AG04449 (cell line): ENCODE measurements at regions not wholly inside any gene's neighbourhood (a gene's known extent, or its start where the extent isn't known, plus 50 kb on each side); places are given as distances from the start of the nearest gene placed in this dataset.
"Not testable (repeated sequence)": the region's sequence is repeated elsewhere in the genome, so short reads cannot be mapped to it uniquely, and the experiment has no call there.

Experiments
- CTCF ChIA-PET: fragments of 350-600 bp; formaldehyde crosslinking; extraction: SDS; loops from one replicate; lab custom pipeline; 2021; ENCODE audit warnings: antibody characterized with exemption; lab: Yijun Ruan, JAX
- POLR2A ChIA-PET: fragments of 400-600, 350-600 bp; formaldehyde crosslinking; extraction: SDS; loops from one replicate; lab custom pipeline; 2020; ENCODE audit warnings: antibody characterized with exemption, inconsistent platforms; lab: Yijun Ruan, JAX
- DNase-seq: peaks from one replicate; pipeline ENCODE4 v3.0.0-alpha.2; 2010; ENCODE audit warnings: low read depth, low spot score
- H3K4me3 ChIP-seq: 2 replicates; pipeline ENCODE4 v1.5.1; 2011; ENCODE audit warnings: low read depth, mild to moderate bottlenecking, control low read depth, low read length
- TF ChIP-seq, protein P1 (sequence below): IDR thresholded peaks from one replicate; pipeline ENCODE4 v1.5.1; 2011; ENCODE audit warnings: mild to moderate bottlenecking, moderate library complexity, low read length, control low read depth, inconsistent platforms; ENCODE audit not compliant: insufficient read depth; ENCODE audit errors: missing control alignments

DNA sequence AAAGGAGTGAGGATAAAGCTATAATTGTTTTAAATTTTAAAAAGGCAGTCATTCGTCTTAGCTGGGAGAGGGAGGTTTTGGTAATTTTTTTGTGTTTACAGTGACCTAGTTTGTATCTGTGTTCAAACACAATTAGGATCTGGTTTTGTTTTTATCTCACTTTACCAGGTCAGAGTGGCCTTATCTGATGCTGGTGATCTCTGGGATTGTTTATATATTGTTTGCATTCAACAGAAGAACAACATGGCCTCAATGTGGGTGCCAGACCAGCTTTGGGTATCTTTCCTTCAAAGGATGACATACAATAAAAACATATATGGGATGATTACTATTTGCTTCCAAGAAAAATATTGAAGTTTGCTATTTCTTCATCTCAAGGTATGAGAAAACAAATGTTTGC lies 272.2 kb upstream of the UGT8 start:
- POLR2A ChIA-PET, result no interaction called here
- no peak overlapping the region for H3K4me3 ChIP-seq
- CTCF ChIA-PET, result interaction anchor here (1.0 kb wide), 1 partner anchor 11 kb away, joined by 3 read pairs; no protein-coding TSS in a partner anchor
- DNase-seq, result no peak
- TF ChIP-seq, protein P1, sequence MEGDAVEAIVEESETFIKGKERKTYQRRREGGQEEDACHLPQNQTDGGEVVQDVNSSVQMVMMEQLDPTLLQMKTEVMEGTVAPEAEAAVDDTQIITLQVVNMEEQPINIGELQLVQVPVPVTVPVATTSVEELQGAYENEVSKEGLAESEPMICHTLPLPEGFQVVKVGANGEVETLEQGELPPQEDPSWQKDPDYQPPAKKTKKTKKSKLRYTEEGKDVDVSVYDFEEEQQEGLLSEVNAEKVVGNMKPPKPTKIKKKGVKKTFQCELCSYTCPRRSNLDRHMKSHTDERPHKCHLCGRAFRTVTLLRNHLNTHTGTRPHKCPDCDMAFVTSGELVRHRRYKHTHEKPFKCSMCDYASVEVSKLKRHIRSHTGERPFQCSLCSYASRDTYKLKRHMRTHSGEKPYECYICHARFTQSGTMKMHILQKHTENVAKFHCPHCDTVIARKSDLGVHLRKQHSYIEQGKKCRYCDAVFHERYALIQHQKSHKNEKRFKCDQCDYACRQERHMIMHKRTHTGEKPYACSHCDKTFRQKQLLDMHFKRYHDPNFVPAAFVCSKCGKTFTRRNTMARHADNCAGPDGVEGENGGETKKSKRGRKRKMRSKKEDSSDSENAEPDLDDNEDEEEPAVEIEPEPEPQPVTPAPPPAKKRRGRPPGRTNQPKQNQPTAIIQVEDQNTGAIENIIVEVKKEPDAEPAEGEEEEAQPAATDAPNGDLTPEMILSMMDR, result no peak

DNA sequence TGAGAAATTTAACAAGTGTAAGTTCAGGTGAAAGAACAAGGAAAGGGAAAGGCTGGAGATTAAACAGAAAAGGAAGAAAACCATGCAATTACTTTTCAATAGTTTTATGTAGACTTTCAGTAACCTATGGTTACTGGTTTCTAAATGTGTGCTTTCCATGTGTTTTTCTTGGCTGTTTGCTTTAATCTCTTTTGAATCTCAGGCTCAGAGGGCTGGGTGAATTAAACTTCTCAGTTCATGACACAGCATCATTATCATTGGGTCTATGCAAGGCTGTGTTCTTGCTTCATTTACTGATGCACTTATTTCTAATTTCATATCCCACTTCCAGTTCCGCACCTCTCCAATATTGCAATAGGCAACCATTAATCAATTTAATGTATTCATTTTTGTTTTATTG lies 266.5 kb upstream of the UGT8 start:
- ChIA-PET CTCF (no interaction called here), POLR2A (no interaction called here)
- no peak overlapping the region for H3K4me3 ChIP-seq
- TF ChIP-seq, protein P1, result no peak
- DNase-seq, result no peak

DNA sequence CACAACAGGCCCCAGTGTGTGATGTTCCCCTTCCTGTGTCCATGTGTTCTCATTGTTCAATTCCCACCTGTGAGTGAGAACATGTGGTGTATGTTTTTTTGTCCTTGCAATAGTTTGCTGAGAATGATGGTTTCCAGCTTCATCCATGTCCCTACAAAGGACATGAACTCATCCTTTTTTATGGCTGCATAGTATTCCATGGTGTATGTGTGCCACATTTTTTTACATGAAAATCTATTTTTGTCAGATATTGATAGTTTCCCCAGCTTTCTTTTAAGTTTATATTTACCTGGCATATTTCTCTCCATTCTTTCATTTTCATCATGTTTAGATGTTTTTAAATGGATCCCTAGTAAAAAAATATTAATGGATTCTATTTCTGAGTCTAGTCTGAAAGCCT lies 264.2 kb upstream of the UGT8 start:
- H3K4me3 ChIP-seq, POLR2A ChIA-PET, CTCF ChIA-PET, DNase-seq: not testable (repeated sequence)

DNA sequence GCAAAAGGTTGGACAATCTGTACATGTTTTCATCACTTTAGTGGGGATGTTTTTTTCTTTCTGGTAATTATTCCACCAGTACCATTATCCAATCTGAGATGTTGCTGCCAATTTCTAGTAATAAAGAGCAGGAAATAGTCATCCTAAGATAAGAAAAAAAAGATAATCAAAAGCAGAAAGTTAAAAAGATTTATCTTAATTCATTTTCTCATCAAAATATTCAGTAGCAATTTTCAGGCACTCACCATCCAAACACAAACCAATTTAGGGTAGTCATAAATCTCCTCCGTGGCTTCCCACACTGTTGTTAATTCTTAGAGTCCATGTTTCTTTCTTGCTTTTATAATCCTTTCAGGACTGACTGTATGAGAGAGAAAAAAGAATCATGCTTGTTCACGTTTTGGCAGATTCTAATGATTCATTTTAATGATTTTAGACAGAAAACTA lies 263.7 kb upstream of the UGT8 start:
- H3K4me3 ChIP-seq, result no peak overlapping the region
- ChIA-PET CTCF (no interaction called here), POLR2A (no interaction called here)
- TF ChIP-seq, protein P1, result no peak
- DNase-seq, result no peak

DNA sequence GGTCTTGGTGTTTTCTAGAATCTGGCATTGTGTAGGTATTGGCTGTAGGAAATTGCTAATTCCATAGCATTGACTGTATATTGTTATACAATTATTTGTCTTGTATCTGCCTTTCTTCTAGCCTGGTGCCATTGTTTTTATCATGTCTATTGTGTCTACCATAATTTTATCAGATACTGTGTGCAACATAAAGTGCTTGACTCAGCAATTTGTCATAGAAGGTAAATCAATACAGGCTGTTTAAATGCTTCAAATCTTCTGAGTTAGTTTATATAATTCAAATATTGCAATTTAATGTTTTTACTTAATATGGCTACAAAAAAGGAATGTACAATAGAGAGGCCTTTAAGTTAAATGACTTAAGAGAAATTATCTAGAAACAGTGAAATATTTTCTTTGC lies 263.3 kb upstream of the UGT8 start:
- TF ChIP-seq, protein P1, result no peak
- no peak for DNase-seq
- ChIA-PET POLR2A (no interaction called here), CTCF (no interaction called here)
- no peak overlapping the region for H3K4me3 ChIP-seq

DNA sequence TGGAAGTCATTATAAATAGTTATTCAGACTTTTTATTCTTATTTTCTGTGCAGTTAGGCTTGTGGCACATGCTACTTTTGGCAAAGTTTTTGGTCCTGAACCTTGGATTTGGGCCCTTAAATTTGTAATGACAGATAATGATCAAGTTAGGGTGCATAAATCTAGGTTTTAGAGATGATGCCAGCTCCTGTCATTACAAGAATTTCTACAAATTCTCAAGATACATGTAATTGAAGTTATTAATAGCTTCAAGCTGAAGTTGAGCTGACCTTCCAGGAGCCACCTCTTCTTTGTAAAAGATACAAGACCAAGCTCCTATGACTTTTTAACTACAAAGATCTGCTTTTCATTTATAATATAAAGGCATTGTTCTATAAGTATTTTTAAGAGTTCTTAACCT lies 255.6 kb upstream of the UGT8 start:
- DNase-seq, result no peak
- ChIA-PET POLR2A (no interaction called here), CTCF (interaction anchor here (1.3 kb wide), 1 partner anchor 11 kb away, joined by 3 read pairs; no protein-coding TSS in a partner anchor)
- H3K4me3 ChIP-seq, result no peak overlapping the region
- TF ChIP-seq, protein P1, result no peak

DNA sequence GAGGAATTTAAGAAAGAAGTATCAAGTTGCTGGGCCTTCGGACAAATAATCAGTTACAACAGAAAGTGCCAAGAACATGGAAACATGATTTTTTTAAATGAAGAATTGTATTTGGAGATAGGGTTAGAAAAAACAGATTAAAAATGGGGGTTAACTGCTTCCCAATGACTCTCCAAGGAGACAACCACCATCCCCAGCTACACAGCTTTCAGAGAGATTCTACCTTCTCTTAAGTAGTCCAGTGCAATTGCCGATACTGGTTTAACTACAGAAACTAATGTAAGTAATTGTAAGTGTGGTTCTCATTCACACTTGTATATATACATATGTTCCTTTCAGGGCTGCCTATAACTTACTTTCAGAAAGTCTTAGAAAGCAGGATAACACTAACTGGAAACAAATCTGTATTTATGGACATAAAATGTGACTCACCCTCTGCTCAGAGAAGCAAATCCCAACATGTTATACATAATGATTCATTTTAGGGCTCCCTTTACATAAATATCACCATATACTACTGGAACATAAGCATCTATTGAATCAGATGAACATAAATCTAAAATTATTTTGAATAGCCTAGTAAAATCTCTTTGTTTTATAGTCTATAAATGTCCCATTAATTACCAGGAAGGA lies 248.9 kb upstream of the UGT8 start:
- H3K4me3 ChIP-seq, result no peak overlapping the region
- TF ChIP-seq, protein P1, result no peak
- POLR2A ChIA-PET, result no interaction called here
- DNase-seq, result peak; percentile 49
- CTCF ChIA-PET, result no interaction called here
